NT2/D1 (cell line): ENCODE measurements at regions not wholly inside any gene's neighbourhood (a gene's known extent, or its start where the extent isn't known, plus 50 kb on each side); places are given as distances from the start of the nearest gene placed in this dataset.

Experiments used
- DNase-seq: peaks from one replicate; pipeline ENCODE4 v3.0.0-alpha.2; 2011; ENCODE audit warnings: low read depth, low spot score
- H3K27me3 ChIP-seq: 2 replicates; pipeline ENCODE4 v1.6.0; 2011; ENCODE audit warnings: mild to moderate bottlenecking; ENCODE audit not compliant: insufficient read length, insufficient read depth
- H3K36me3 ChIP-seq: 2 replicates; pipeline ENCODE4 v1.6.1; 2011; ENCODE audit warnings: mild to moderate bottlenecking, low read length, mixed read lengths; ENCODE audit not compliant: insufficient read depth, insufficient read length
- H3K4me1 ChIP-seq: 2 replicates; pipeline ENCODE4 v1.5.1; 2011; ENCODE audit not compliant: insufficient read depth, insufficient read length
- H3K4me3 ChIP-seq: 2 replicates; pipeline ENCODE4 v1.5.1; 2011; ENCODE audit warnings: low read depth; ENCODE audit not compliant: insufficient read length
- H3K9ac ChIP-seq: 2 replicates; pipeline ENCODE4 v1.6.0; 2011; ENCODE audit warnings: low read depth; ENCODE audit not compliant: insufficient read length
- H3K9me3 ChIP-seq: 2 replicates; pipeline ENCODE4 v1.5.1; 2011; ENCODE audit warnings: mild to moderate bottlenecking, low read length; ENCODE audit not compliant: insufficient read depth
- SUZ12 ChIP-seq: IDR thresholded peaks from 2 replicates; pipeline ENCODE4 v1.6.1; 2011; ENCODE audit not compliant: insufficient read length, insufficient read depth; ENCODE audit errors: extremely low read depth
- YY1 ChIP-seq: IDR thresholded peaks from 2 replicates; pipeline ENCODE4 v1.6.1; 2011; ENCODE audit not compliant: insufficient read length, insufficient read depth
- ZNF274 ChIP-seq: IDR thresholded peaks from 2 replicates; pipeline ENCODE4 v1.6.1; 2011; ENCODE audit warnings: mild to moderate bottlenecking, low read depth, low read length

DNA sequence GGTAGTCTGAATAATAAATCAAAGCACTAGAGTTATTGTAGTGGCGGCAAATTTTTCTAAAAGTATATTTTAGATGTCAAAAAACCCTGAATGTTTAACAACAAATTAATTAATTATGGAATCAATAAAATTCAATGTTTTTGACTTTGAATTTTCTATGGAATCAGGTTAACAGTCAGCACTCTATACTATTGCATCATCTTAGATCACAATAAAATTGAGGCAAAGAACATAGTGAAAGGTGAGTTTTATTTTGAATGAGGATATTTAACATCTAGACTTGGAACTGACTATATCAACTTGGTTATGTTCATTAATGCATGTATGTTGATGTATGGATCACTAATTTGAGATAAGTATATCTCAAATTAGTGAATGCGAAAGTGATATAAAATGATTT is 148.5 kb downstream of the TNFSF18 start:
- no peaks in the 10 kb centered on the region for H3K4me1 ChIP-seq
- no peak overlapping the region for H3K9ac ChIP-seq
- H3K36me3 ChIP-seq = no peaks in the 10 kb centered on the region
- H3K9me3 ChIP-seq = no peaks in the 10 kb centered on the region
- no peak overlapping the region for H3K4me3 ChIP-seq
- no peaks in the 10 kb centered on the region for H3K27me3 ChIP-seq
- DNase-seq = no peak
- TF ChIP-seq ZNF274 (no peak), YY1 (no peak), SUZ12 (no peak)

DNA sequence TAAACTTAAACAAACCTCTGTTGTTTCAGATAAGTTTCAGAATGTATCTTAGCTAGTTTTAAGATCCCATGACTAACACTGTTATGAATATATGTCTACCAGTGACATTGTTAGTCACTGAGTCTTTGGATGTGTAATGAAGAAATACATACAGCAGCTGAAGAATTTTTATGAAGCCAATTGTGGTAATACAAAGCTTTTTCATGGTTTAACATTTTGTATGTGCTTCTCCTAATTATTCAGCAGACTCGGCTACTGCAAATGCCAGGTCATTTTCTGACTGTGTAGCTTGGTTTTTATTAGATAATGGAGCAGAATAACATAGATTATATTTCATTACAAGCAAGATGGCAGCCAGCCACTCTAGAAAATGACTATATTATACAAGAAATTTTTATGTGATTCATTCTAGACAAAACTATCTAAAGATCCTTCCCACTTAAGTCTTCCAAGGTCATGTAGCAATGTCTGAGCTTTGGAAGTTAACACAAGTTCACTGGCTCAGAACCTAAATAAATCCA is 147.8 kb downstream of the TNFSF18 start:
- peaks cover 5% of the 10 kb centered on the region for H3K9me3 ChIP-seq
- no peaks in the 10 kb centered on the region for H3K36me3 ChIP-seq
- DNase-seq = no peak
- H3K4me1 ChIP-seq = no peaks in the 10 kb centered on the region
- TF ChIP-seq YY1 (no peak), SUZ12 (no peak), ZNF274 (no peak)
- H3K27me3 ChIP-seq = no peaks in the 10 kb centered on the region
- no peak overlapping the region for H3K9ac ChIP-seq
- no peak overlapping the region for H3K4me3 ChIP-seq

DNA sequence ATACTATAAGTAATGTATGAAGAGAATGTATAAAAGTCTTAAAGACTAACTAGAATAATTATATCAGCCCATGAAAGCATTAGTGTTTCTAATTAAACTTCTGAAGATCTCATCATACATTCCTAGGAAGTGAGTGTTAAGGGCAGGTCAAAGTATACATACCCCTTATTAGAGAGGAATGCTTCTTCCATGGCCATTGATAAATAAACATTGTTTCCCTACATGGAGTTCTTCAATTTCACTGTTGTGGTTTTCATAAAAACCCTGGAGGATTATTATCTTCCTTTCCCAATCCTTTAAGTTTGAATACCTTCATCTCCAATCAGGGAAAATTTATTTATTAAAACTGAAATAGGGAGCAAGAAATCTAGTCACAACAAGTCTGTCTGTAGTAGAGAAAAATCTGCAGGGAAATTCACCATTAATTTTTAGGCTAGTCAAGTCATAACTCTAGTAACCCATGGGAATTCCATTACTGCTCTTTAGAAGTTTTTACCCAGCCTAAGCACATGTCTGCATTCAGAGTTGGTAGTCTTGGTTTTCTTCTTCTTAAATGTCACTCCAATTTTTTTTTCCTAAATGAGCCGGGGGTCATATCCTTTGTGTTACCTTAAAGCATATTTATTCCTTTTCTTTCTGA is 147.0 kb downstream of the TNFSF18 start:
- TF ChIP-seq SUZ12 (no peak), YY1 (no peak), ZNF274 (no peak)
- no peaks in the 10 kb centered on the region for H3K4me1 ChIP-seq
- no peak for DNase-seq
- H3K27me3 ChIP-seq = no peaks in the 10 kb centered on the region
- H3K9me3 ChIP-seq = peaks cover 8% of the 10 kb centered on the region
- no peak overlapping the region for H3K4me3 ChIP-seq
- H3K9ac ChIP-seq = no peak overlapping the region
- no peaks in the 10 kb centered on the region for H3K36me3 ChIP-seq

DNA sequence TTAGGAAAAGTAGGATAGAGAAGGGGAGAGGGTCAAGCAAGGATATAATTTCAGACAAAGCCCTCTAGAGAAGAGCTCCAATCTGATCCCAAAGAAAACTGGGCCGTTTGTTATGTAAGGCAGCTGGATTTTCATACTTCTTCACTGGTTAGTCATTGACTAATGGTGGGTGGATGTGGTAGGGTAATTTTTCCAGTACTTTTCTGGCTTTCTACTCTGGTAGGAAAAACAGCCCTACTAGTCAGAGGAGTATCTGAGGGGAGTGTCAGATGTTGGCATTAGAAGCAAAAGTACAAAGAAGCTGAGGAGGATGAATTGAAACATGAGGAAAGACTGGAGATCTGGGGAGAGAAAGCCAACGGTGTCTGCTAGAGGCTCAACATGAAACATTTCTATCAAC is 145.3 kb downstream of the TNFSF18 start:
- Histone ChIP-seq H3K4me1 (no peaks in the 10 kb centered on the region), H3K9ac (no peak overlapping the region)

DNA sequence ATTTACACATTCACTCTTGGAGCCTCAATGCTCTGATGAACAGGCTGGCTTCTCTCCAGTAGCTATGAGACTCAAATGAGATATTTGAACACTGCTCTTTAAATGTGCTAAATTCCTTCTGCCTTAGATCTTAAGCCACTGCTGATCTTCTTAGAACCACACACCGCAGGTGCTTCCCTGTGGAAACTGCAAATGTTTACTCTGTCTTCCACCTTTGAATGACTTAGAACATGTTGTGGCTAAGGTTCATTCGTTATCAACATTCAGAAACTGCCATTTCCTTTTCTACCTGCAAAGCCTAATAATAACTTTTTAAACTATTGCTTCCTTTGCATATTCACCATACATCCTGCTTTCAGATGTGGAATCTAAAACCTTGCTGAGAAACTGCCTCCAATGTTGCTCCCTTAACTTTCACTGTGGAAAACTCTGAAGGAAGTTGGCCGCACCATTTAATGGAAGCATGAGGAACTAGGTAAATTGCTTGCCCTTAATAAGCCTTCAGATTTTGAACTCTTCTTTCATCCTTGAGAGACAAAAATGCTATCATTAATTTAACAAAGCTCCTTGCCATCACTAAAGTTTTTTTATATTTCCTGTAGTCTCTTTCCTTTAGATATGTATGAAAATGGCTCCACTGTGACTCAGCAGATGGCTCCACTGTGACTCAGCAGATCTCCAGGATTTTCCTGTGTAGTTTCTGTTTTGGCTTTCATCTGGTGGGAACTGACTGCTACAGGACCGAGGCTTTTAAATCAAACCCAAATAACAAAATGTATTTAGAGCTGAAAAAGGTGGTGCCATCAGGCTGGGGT is 143.8 kb downstream of the TNFSF18 start:
- Histone ChIP-seq H3K36me3 (no peaks in the 10 kb centered on the region), H3K9me3 (peaks cover 9% of the 10 kb centered on the region), H3K4me1 (no peaks in the 10 kb centered on the region), H3K9ac (no peak overlapping the region), H3K27me3 (no peaks in the 10 kb centered on the region), H3K4me3 (no peak overlapping the region)
- TF ChIP-seq ZNF274 = no peak
- no peak for TF ChIP-seq SUZ12
- TF ChIP-seq YY1 = no peak
- no peak for DNase-seq

More for the DNA sequence above, 145.3 kb downstream of the TNFSF18 start:
- peaks cover 8% of the 10 kb centered on the region for H3K9me3 ChIP-seq
- no peaks in the 10 kb centered on the region for H3K36me3 ChIP-seq
- no peaks in the 10 kb centered on the region for H3K27me3 ChIP-seq
- TF ChIP-seq YY1 (no peak), ZNF274 (no peak), SUZ12 (no peak)
- H3K4me3 ChIP-seq = no peak overlapping the region
- DNase-seq = no peak

DNA sequence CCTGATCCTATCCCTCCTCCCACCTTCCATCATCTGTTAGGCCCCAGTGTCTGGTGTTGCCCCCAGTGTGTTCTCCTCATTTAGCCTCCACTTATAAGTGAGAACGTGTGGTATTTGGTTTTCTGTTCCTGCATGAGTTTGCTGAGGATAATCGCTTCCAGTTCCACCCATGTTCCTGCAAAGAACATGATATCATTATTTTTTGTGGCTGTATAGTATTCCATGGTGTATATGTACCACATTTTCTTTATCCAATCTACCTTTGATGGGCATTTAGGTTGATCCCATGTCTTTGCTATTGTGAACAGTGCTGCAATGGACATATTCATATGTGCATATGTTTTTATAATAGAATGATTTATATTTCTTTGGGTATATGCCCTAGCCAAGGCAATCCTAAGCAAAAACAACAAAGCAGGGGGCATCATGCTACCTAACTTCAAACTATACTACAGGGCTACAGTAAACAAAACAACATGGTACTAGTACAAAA is 142.9 kb downstream of the TNFSF18 start:
- H3K9ac ChIP-seq = no peak overlapping the region
- H3K36me3 ChIP-seq = no peaks in the 10 kb centered on the region
- TF ChIP-seq YY1 = no peak
- no peak for TF ChIP-seq SUZ12
- TF ChIP-seq ZNF274 = no peak
- H3K9me3 ChIP-seq = peaks cover 18% of the 10 kb centered on the region
- no peak overlapping the region for H3K4me3 ChIP-seq
- no peaks in the 10 kb centered on the region for H3K4me1 ChIP-seq
- no peaks in the 10 kb centered on the region for H3K27me3 ChIP-seq
- DNase-seq = no peak

DNA sequence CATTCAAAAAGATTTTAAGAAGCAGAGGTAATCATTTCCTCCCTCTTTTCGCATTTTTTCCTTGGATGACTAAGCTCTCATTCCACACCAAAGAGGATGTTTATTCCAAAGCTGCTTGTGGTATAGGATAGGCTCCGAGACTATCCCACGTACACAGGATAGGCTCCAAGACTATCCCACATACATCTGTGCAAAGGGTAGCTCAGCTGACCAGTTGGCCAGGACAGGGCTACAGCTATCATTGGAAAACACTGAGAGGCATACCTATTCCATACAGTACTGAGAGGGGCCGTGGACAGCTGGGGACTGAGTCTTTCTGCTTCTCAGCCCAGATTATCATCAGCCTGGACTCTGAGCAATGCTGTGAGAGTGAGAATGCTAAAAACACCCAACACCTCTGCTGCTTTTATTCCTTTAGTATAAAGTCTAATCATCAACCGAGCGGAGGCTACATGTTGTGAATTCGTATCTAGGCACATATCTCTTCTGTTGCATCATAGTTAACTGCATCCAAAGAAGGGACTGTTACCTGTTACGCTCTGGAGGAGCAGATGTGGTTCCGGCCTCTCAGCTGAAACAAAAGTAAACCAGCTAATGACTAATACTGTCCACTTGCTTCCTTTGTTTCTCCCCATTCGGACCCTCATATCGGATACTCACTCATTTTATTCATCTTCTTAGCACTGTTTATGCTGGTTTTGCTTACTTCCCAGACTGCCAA is 141.0 kb downstream of the TNFSF18 start:
- Histone ChIP-seq H3K27me3 (no peaks in the 10 kb centered on the region), H3K4me1 (no peaks in the 10 kb centered on the region), H3K9ac (no peak overlapping the region), H3K4me3 (no peak overlapping the region), H3K9me3 (peaks cover 27% of the 10 kb centered on the region), H3K36me3 (no peaks in the 10 kb centered on the region)
- DNase-seq = no peak
- TF ChIP-seq SUZ12 (no peak), ZNF274 (no peak), YY1 (no peak)
